ENCODE measurements at regions not wholly inside any gene's neighbourhood (a gene's known extent, or its start where the extent isn't known, plus 50 kb on each side); places are given as distances from the start of the nearest gene placed in this dataset.

GRCh38 chr16:14354561-14355351 is 275.3 kb downstream of the PARN start:
- TF ChIP-seq SUZ12 (IDR thresholded peaks at IDR 0.05; ENCODE audit: extremely low read depth, insufficient read depth, insufficient read length) = no peak
- no peak for TF ChIP-seq YY1 (IDR thresholded peaks at IDR 0.05; ENCODE audit: insufficient read depth, insufficient read length)

All from NT2/D1 (cell line).